ENCODE measurements at regions not wholly inside any gene's neighbourhood (a gene's known extent, or its start where the extent isn't known, plus 50 kb on each side); places are given as distances from the start of the nearest gene placed in this dataset.

DNA sequence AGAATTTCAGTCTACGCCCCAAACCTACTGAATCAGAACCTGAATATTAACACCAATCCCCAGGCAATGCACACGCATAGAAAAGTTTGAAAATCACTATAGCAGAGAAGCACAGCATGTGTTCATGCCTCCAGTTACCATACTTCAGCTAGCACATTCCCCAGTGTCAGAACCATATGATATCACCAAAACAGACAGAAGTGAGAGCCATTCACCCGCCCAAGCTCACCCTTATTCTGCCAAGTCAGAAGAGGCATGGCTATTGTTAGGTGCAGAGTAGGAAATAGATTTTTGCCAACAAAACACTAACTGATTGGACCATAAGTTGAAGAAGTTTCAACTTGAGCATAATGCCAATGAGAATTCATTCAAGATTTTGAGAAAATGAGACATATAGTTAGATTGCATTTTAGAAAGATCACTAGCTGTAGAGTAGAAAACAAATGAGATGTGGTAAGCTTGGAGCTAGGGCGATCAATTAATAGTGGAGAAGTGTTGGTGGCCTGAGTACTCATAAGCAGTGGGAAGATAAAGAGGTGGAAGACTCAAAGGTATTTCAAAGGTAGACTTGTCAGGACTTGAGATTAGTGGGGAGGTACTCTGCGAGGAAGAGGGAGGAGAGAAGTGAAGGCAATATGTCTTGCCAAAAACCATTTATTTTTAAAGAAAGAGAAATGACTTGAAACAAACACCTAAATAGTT is 492.4 kb downstream of the SUCLA2 start:
- H3K4me3 ChIP-seq (ENCODE audit: low read length) = no peak overlapping the region
- H3K36me3 ChIP-seq (ENCODE audit: control insufficient read depth, insufficient read depth, low read length) = no peaks in the 10 kb centered on the region
- no peak for DNase-seq
- no peaks in the 10 kb centered on the region for H3K9me3 ChIP-seq (replicated peaks; ENCODE audit: control insufficient read depth, low read depth, low read length)
- 93% methylated on average over 3 of the region's 5 CpGs for WGBS (ENCODE audit: insufficient coverage)
- no peaks in the 10 kb centered on the region for H3K27me3 ChIP-seq (ENCODE audit: control insufficient read depth, insufficient read depth, low read length)
- no peaks in the 10 kb centered on the region for H3K4me1 ChIP-seq (ENCODE audit: control insufficient read depth, insufficient read depth, low read length)
- no peak overlapping the region for H3K27ac ChIP-seq (ENCODE audit: low read length)

DNA sequence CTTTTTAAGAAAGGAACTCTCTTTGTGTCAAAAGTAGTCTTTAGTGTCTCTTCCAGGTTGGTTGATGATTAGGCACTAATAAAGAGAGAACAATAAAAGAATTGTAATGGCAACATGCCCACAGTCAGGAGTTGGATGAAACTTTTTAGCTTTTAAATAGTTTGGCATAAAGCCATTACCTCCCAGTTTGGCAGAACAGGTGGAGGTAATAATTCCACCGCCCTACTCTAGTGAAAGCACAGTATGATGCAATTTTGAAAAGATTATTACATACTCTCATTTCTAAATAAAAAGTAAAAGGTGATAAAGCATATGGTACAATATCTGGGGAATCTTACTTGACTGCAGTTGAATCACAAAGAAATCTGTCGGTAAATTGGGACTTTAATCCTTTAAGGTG is 497.6 kb downstream of the SUCLA2 start:
- Histone ChIP-seq H3K9me3 (replicated peaks; ENCODE audit: control insufficient read depth, low read depth, low read length) (no peaks in the 10 kb centered on the region), H3K4me3 (ENCODE audit: low read length) (no peak overlapping the region), H3K36me3 (ENCODE audit: control insufficient read depth, insufficient read depth, low read length) (no peaks in the 10 kb centered on the region), H3K27me3 (ENCODE audit: control insufficient read depth, insufficient read depth, low read length) (no peaks in the 10 kb centered on the region), H3K27ac (ENCODE audit: low read length) (no peak overlapping the region), H3K4me1 (ENCODE audit: control insufficient read depth, insufficient read depth, low read length) (no peaks in the 10 kb centered on the region)
- no peak for DNase-seq
- no CpG with 5 or more reads among the region's 2 CpGs for WGBS (ENCODE audit: insufficient coverage)

- no peak for DNase-seq
- Histone ChIP-seq H3K27ac (ENCODE audit: low read length) (no peak overlapping the region), H3K4me1 (ENCODE audit: control insufficient read depth, insufficient read depth, low read length) (no peaks in the 10 kb centered on the region), H3K27me3 (ENCODE audit: control insufficient read depth, insufficient read depth, low read length) (no peaks in the 10 kb centered on the region), H3K4me3 (ENCODE audit: low read length) (no peak overlapping the region), H3K9me3 (replicated peaks; ENCODE audit: control insufficient read depth, low read depth, low read length) (no peaks in the 10 kb centered on the region), H3K36me3 (ENCODE audit: control insufficient read depth, insufficient read depth, low read length) (no peaks in the 10 kb centered on the region)
- no CpG with 5 or more reads among the region's 2 CpGs for WGBS (ENCODE audit: insufficient coverage)
Measured at GRCh38 chr13:47502166-47502565, 498.9 kb downstream of the SUCLA2 start.

- H3K27me3 ChIP-seq (ENCODE audit: control insufficient read depth, insufficient read depth, low read length) = no peaks in the 10 kb centered on the region
- no peaks in the 10 kb centered on the region for H3K4me1 ChIP-seq (ENCODE audit: control insufficient read depth, insufficient read depth, low read length)
- 67% methylated on average over 3 of the region's 7 CpGs for WGBS (ENCODE audit: insufficient coverage)
- H3K4me3 ChIP-seq (ENCODE audit: low read length) = no peak overlapping the region
- DNase-seq = no peak
- H3K9me3 ChIP-seq (replicated peaks; ENCODE audit: control insufficient read depth, low read depth, low read length) = no peaks in the 10 kb centered on the region
- H3K36me3 ChIP-seq (ENCODE audit: control insufficient read depth, insufficient read depth, low read length) = no peaks in the 10 kb centered on the region
- H3K27ac ChIP-seq (ENCODE audit: low read length) = no peak overlapping the region
Measured at GRCh38 chr13:47499358-47500150, 501.5 kb downstream of the SUCLA2 start.

DNA sequence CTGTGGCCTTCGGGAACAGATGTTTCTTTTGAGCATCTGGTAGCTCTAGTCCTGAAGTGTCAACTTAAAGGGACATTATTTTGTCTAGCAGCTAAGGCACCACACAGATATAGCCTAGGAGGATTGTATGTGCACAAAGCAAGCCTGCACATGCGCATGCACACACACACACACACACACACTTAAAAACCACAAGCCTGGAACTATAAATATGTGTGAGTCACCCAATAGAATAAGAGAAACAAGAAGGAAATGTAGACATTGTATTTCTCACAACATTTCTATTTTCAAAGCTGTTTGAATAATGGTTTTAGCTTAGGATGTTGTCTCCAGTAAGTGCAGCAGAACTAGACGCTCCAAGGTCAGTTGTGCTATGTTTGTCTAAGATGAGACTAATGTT is 516.5 kb downstream of the SUCLA2 start:
- H3K27me3 ChIP-seq (ENCODE audit: control insufficient read depth, insufficient read depth, low read length) = no peaks in the 10 kb centered on the region
- DNase-seq = peak; percentile 44

DNA sequence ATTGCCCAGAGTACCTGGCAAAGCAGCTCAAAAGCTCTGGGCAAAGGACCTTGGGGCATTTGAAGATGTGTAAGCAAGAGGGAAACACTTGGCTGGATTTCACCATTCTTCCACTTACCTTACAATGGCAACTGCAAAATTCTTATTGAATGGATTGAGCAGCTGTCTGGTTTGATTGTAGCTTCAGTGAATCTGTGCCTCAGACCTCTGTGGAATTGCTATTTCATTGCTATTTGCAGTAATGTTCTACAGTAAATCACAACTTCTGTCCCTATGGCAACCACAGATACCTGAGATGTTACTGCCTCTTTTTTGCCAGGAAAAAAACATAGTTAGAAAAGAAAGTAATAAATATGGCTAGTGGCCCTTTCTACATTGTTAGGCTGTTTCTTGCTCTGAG is 519.5 kb downstream of the SUCLA2 start:
- no peak overlapping the region for H3K27ac ChIP-seq (ENCODE audit: low read length)
- H3K27me3 ChIP-seq (ENCODE audit: control insufficient read depth, insufficient read depth, low read length) = no peaks in the 10 kb centered on the region
- DNase-seq = peak; percentile 64
- H3K9me3 ChIP-seq (replicated peaks; ENCODE audit: control insufficient read depth, low read depth, low read length) = no peaks in the 10 kb centered on the region
- H3K36me3 ChIP-seq (ENCODE audit: control insufficient read depth, insufficient read depth, low read length) = no peaks in the 10 kb centered on the region
- no peak overlapping the region for H3K4me3 ChIP-seq (ENCODE audit: low read length)
- no peaks in the 10 kb centered on the region for H3K4me1 ChIP-seq (ENCODE audit: control insufficient read depth, insufficient read depth, low read length)

More for the DNA sequence above, 516.5 kb downstream of the SUCLA2 start:
- no CpG with 5 or more reads among the region's 3 CpGs for WGBS (ENCODE audit: insufficient coverage)
- Histone ChIP-seq H3K4me3 (ENCODE audit: low read length) (no peak overlapping the region), H3K36me3 (ENCODE audit: control insufficient read depth, insufficient read depth, low read length) (no peaks in the 10 kb centered on the region), H3K9me3 (replicated peaks; ENCODE audit: control insufficient read depth, low read depth, low read length) (no peaks in the 10 kb centered on the region), H3K27ac (ENCODE audit: low read length) (no peak overlapping the region), H3K4me1 (ENCODE audit: control insufficient read depth, insufficient read depth, low read length) (no peaks in the 10 kb centered on the region)

DNA sequence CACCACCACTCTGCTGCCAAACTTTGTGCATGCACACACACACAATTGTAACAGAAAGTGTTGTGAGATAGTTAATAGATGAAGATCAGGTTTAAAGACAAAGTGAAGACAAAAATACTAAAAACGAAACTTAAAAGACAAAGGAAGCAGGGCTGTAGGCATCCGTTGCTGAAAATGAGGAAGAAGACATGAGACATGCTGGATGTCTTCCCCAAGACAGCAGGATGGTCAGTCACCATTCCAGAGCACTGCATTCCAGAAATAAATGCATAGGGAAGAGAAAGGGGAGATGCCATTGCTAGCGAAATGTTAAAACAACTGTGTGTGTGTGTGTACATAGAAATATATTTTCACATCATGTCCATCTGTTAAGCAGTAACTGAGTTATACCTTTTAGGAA is 520.1 kb downstream of the SUCLA2 start:
- WGBS (ENCODE audit: insufficient coverage) = no CpG with 5 or more reads among the region's 3 CpGs
- DNase-seq = no peak
- Histone ChIP-seq H3K4me3 (ENCODE audit: low read length) (no peak overlapping the region), H3K27ac (ENCODE audit: low read length) (no peak overlapping the region), H3K27me3 (ENCODE audit: control insufficient read depth, insufficient read depth, low read length) (no peaks in the 10 kb centered on the region), H3K9me3 (replicated peaks; ENCODE audit: control insufficient read depth, low read depth, low read length) (no peaks in the 10 kb centered on the region), H3K4me1 (ENCODE audit: control insufficient read depth, insufficient read depth, low read length) (no peaks in the 10 kb centered on the region), H3K36me3 (ENCODE audit: control insufficient read depth, insufficient read depth, low read length) (no peaks in the 10 kb centered on the region)

GRCh38 chr13:47480121-47480520 is 521.0 kb downstream of the SUCLA2 start:
- no peak overlapping the region for H3K4me3 ChIP-seq (ENCODE audit: low read length)
- no peaks in the 10 kb centered on the region for H3K4me1 ChIP-seq (ENCODE audit: control insufficient read depth, insufficient read depth, low read length)
- no peak for DNase-seq
- no peaks in the 10 kb centered on the region for H3K27me3 ChIP-seq (ENCODE audit: control insufficient read depth, insufficient read depth, low read length)
- no peaks in the 10 kb centered on the region for H3K36me3 ChIP-seq (ENCODE audit: control insufficient read depth, insufficient read depth, low read length)
- H3K27ac ChIP-seq (ENCODE audit: low read length) = no peak overlapping the region
- 100% methylated on average over 1 of the region's 4 CpGs for WGBS (ENCODE audit: insufficient coverage)
- no peaks in the 10 kb centered on the region for H3K9me3 ChIP-seq (replicated peaks; ENCODE audit: control insufficient read depth, low read depth, low read length)

GRCh38 chr13:47478985-47479384 is 522.1 kb downstream of the SUCLA2 start:
- H3K27ac ChIP-seq (ENCODE audit: low read length) = no peak overlapping the region
- DNase-seq = no peak
- no peaks in the 10 kb centered on the region for H3K36me3 ChIP-seq (ENCODE audit: control insufficient read depth, insufficient read depth, low read length)
- H3K27me3 ChIP-seq (ENCODE audit: control insufficient read depth, insufficient read depth, low read length) = no peaks in the 10 kb centered on the region
- no peaks in the 10 kb centered on the region for H3K4me1 ChIP-seq (ENCODE audit: control insufficient read depth, insufficient read depth, low read length)
- H3K9me3 ChIP-seq (replicated peaks; ENCODE audit: control insufficient read depth, low read depth, low read length) = no peaks in the 10 kb centered on the region
- no peak overlapping the region for H3K4me3 ChIP-seq (ENCODE audit: low read length)

DNA sequence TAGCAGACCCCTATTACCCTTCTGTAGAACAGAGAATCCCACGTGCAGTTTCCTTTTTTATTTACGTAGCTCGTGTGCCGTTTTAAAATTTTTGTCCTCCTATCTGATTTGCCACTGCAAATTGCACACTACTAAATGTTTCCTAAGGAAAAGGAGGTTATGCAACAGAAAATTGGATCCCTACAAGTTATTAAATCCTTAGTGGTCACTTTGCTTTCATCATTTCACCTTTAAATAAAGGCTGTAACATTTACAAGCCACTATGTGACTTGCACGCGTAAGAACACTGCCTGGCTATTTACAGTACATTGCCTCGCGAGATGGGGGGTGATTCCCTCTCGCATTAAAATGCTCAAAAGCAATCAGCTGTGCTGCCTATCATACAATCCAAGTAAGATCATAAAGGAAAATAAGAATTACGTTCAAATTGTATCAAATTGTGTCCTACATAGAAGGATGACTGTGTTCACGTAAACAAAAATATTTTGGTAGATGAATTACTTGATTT is 525.6 kb downstream of the SUCLA2 start:
- no peak overlapping the region for H3K27ac ChIP-seq (ENCODE audit: low read length)
- WGBS (ENCODE audit: insufficient coverage) = no CpG with 5 or more reads among the region's 11 CpGs
- no peaks in the 10 kb centered on the region for H3K36me3 ChIP-seq (ENCODE audit: control insufficient read depth, insufficient read depth, low read length)
- H3K4me1 ChIP-seq (ENCODE audit: control insufficient read depth, insufficient read depth, low read length) = no peaks in the 10 kb centered on the region
- no peaks in the 10 kb centered on the region for H3K27me3 ChIP-seq (ENCODE audit: control insufficient read depth, insufficient read depth, low read length)
- no peak for DNase-seq
- no peaks in the 10 kb centered on the region for H3K9me3 ChIP-seq (replicated peaks; ENCODE audit: control insufficient read depth, low read depth, low read length)
- no peak overlapping the region for H3K4me3 ChIP-seq (ENCODE audit: low read length)

Measured in muscle of leg (tissue), 3 donors.